ENCODE measurements at regions not wholly inside any gene's neighbourhood (a gene's known extent, or its start where the extent isn't known, plus 50 kb on each side); places are given as distances from the start of the nearest gene placed in this dataset.

GRCh38 chr12:111141205-111141604 lies 220.8 kb upstream of the MYL2 start:
- no peak overlapping the region for H4K5ac ChIP-seq (ENCODE audit: insufficient read length, low read depth, low read length)
- ChIA-PET POLR2A (ENCODE audit: partially characterized antibody) (no interaction called here), CTCF (ENCODE audit: partially characterized antibody) (interaction anchor here (1.6 kb wide), 1 partner anchor 14 kb away, joined by 4 read pairs; no protein-coding TSS in a partner anchor)
- no peak overlapping the region for H3K23ac ChIP-seq (ENCODE audit: insufficient read length)
- H2BK5ac ChIP-seq (ENCODE audit: low read depth, low read length): no peak overlapping the region
- peaks cover 3% of the 10 kb centered on the region; the same call in 1 of the 2 replicates for H3K79me1 ChIP-seq (ENCODE audit: low read depth, low read length)
- no peaks in the 10 kb centered on the region for H3K79me2 ChIP-seq (ENCODE audit: control insufficient read depth in 1 of 2, insufficient read depth in 2 of 2, low read length in 2 of 2)
- no peak overlapping the region for H3K4me3 ChIP-seq (ENCODE audit: extremely low read depth in 1 of 4, insufficient read depth in 2 of 4, low read depth in 3 of 4, low read length in 4 of 4)
- no peak overlapping the region for H4K91ac ChIP-seq (replicated peaks; ENCODE audit: insufficient read length, low read length)
- no peak for FAIRE-seq
- no peak overlapping the region for H3K18ac ChIP-seq (ENCODE audit: extremely low read depth, low read length)
- H3K4me2 ChIP-seq (ENCODE audit: insufficient read depth in 1 of 2, low read depth in 2 of 2, low read length in 2 of 2): no peak overlapping the region
- no peak overlapping the region for H2BK20ac ChIP-seq (ENCODE audit: low read length)
- H3K56ac ChIP-seq (replicated peaks; ENCODE audit: insufficient read length, low read depth, low read length): no peak overlapping the region
- H2BK120ac ChIP-seq (replicated peaks; ENCODE audit: low read depth, low read length): no peak overlapping the region
- no peak overlapping the region for H2AFZ ChIP-seq (ENCODE audit: low read length)
- no peak overlapping the region for H3K14ac ChIP-seq (ENCODE audit: insufficient read length)
- H2BK15ac ChIP-seq (ENCODE audit: low read length): no peak overlapping the region
- no peaks in the 10 kb centered on the region for H3K27me3 ChIP-seq (replicated peaks in 1 of 4; ENCODE audit: control insufficient read depth in 3 of 4, extremely low read depth in 1 of 4, insufficient read depth in 3 of 4, low read length in 3 of 4)
- H2BK12ac ChIP-seq (ENCODE audit: low read depth, low read length): no peak overlapping the region
- H3K36me3 ChIP-seq (ENCODE audit: control insufficient read depth in 2 of 4, insufficient read depth in 4 of 4, low read length in 3 of 4): no peaks in the 10 kb centered on the region
- no peak overlapping the region for H2AK5ac ChIP-seq (ENCODE audit: low read depth, low read length)
- H4K8ac ChIP-seq (ENCODE audit: extremely low read depth, insufficient read depth, low read length): no peak overlapping the region
- H3K9ac ChIP-seq (replicated peaks in 1 of 4; ENCODE audit: extremely low read depth in 1 of 4, low read depth in 3 of 4, low read length in 3 of 4): no peak overlapping the region
- TF ChIP-seq TAF1 (IDR thresholded peaks at IDR 0.05; ENCODE audit: low read depth, low read length) (no peak), POLR2AphosphoS5 (IDR thresholded peaks at IDR 0.05; ENCODE audit: low read depth, low read length) (no peak), EGR1 (IDR thresholded peaks at IDR 0.05; ENCODE audit: borderline replicate concordance, low read depth, low read length) (no peak), FOSL1 (IDR thresholded peaks at IDR 0.05; ENCODE audit: insufficient read depth, low read depth, low read length) (no peak), SP4 (IDR thresholded peaks at IDR 0.05; ENCODE audit: low read length) (no peak), HDAC6 (IDR thresholded peaks at IDR 0.05; ENCODE audit: low read depth, low read length) (no peak), JUND (IDR thresholded peaks at IDR 0.05; ENCODE audit: low read length) (no peak)
- peaks cover 0 to 4% of the 10 kb centered on the region in 2 experiments for H4K20me1 ChIP-seq (replicated peaks in 1 of 2; ENCODE audit: control insufficient read depth in 1 of 2, insufficient read depth in 2 of 2, low read length in 2 of 2)
- no peak for DNase-seq (ENCODE audit: low read depth in 1 of 2, low spot score in 2 of 2)
- no peaks in the 10 kb centered on the region for H3K9me3 ChIP-seq (ENCODE audit: insufficient read depth in 2 of 2, low read depth in 1 of 2, low read length in 1 of 2)
- no peak overlapping the region for H3K4ac ChIP-seq (replicated peaks; ENCODE audit: insufficient read length, low read depth, low read length)
- peaks cover 2 to 7% (median 5%) of the 10 kb centered on the region in 4 experiments; a peak in 4 of 7 replicates for H3K4me1 ChIP-seq (replicated peaks in 1 of 4; ENCODE audit: control insufficient read depth in 3 of 4, insufficient read depth in 4 of 4, low read length in 3 of 4)
- 83% methylated on average over 1 of the region's 1 CpG; no CpG with 5 or more reads in 1 of the 2 experiments for WGBS, 2 experiments (ENCODE audit: extremely low coverage in 1 of 2, insufficient coverage in 1 of 2, insufficient read length in 1 of 2, insufficient replicate concordance in 2 of 2, low coverage in 1 of 2, low lambda C conversion rate in 2 of 2, missing lambda C conversion rate in 1 of 2)
- H3K27ac ChIP-seq (ENCODE audit: low read depth, low read length): no peak overlapping the region
- H3K23me2 ChIP-seq (ENCODE audit: low read depth, low read length): no peaks in the 10 kb centered on the region
